ENCODE measurements at regions not wholly inside any gene's neighbourhood (a gene's known extent, or its start where the extent isn't known, plus 50 kb on each side); places are given as distances from the start of the nearest gene placed in this dataset.

GRCh38 chr3:139202226-139202958 is 141.4 kb upstream of the MRPS22 start:
- ATAC-seq (peak; percentile 13), DNase-seq (no peak)
- Histone ChIP-seq H3K36me3 (no peaks in the 10 kb centered on the region), H3K9me3 (no peaks in the 10 kb centered on the region), H3K4me1 (no peaks in the 10 kb centered on the region), H3K27me3 (no peaks in the 10 kb centered on the region), H3K27ac (no peak overlapping the region), H3K4me3 (no peak overlapping the region)
- intact Hi-C loops (cut with DNase I), result no loop called here
- TF ChIP-seq CTCF (IDR thresholded peaks at IDR 0.05), result no peak

- intact Hi-C loops (cut with DNase I), result no loop called here
- no peaks in the 10 kb centered on the region for H3K9me3 ChIP-seq
Observed at GRCh38 chr3:139202959-139203349, 140.9 kb upstream of the MRPS22 start.

GRCh38 chr3:139203752-139204151 is 140.1 kb upstream of the MRPS22 start:
- Histone ChIP-seq H3K27me3 (no peaks in the 10 kb centered on the region), H3K4me3 (no peak overlapping the region), H3K27ac (no peak overlapping the region), H3K36me3 (no peaks in the 10 kb centered on the region), H3K9me3 (no peaks in the 10 kb centered on the region), H3K4me1 (no peaks in the 10 kb centered on the region)
- TF ChIP-seq CTCF (IDR thresholded peaks at IDR 0.05), result no peak
- intact Hi-C loops (cut with DNase I), result no loop called here
- no peak for DNase-seq
- ATAC-seq, result no peak

More at GRCh38 chr3:139202959-139203349, 140.9 kb upstream of the MRPS22 start:
- Histone ChIP-seq H3K36me3 (no peaks in the 10 kb centered on the region), H3K4me1 (no peaks in the 10 kb centered on the region), H3K27ac (no peak overlapping the region), H3K27me3 (no peaks in the 10 kb centered on the region), H3K4me3 (no peak overlapping the region)
- no peak for DNase-seq
- no peak for ATAC-seq
- no peak for TF ChIP-seq CTCF (IDR thresholded peaks at IDR 0.05)

- Histone ChIP-seq H3K27ac (no peak overlapping the region), H3K36me3 (no peaks in the 10 kb centered on the region), H3K4me1 (no peaks in the 10 kb centered on the region), H3K4me3 (no peak overlapping the region), H3K27me3 (no peaks in the 10 kb centered on the region), H3K9me3 (no peaks in the 10 kb centered on the region)
- DNase-seq, result no peak
- intact Hi-C loops (cut with DNase I), result no loop called here
- TF ChIP-seq CTCF (IDR thresholded peaks at IDR 0.05), result no peak
- no peak for ATAC-seq
Observed at GRCh38 chr3:139204728-139205127, 139.1 kb upstream of the MRPS22 start.

GRCh38 chr3:139213936-139214335 is 129.9 kb upstream of the MRPS22 start:
- intact Hi-C loops (cut with DNase I), result no loop called here
- Histone ChIP-seq H3K27me3 (no peaks in the 10 kb centered on the region), H3K4me1 (no peaks in the 10 kb centered on the region), H3K4me3 (no peak overlapping the region), H3K9me3 (no peaks in the 10 kb centered on the region), H3K27ac (no peak overlapping the region), H3K36me3 (no peaks in the 10 kb centered on the region)
- ATAC-seq, result no peak
- no peak for TF ChIP-seq CTCF (IDR thresholded peaks at IDR 0.05)
- DNase-seq, result no peak

GRCh38 chr3:139216958-139217357 is 126.9 kb upstream of the MRPS22 start:
- DNase-seq (no peak), ATAC-seq (no peak)
- H3K4me1 ChIP-seq, result no peaks in the 10 kb centered on the region
- no peaks in the 10 kb centered on the region for H3K36me3 ChIP-seq
- no peaks in the 10 kb centered on the region for H3K9me3 ChIP-seq
- no peak for TF ChIP-seq CTCF (IDR thresholded peaks at IDR 0.05)
- H3K27ac ChIP-seq, result no peak overlapping the region
- no peak overlapping the region for H3K4me3 ChIP-seq
- H3K27me3 ChIP-seq, result no peaks in the 10 kb centered on the region
- intact Hi-C loops (cut with DNase I), result no loop called here

Data from upper lobe of right lung (tissue), 1 donor.